Retinal pigment epithelial cell (primary cell): ENCODE measurements at regions not wholly inside any gene's neighbourhood (a gene's known extent, or its start where the extent isn't known, plus 50 kb on each side); places are given as distances from the start of the nearest gene placed in this dataset.

Experiments used
- DNase-seq: peaks from one replicate; pipeline ENCODE4 v3.0.0-alpha.2; 2010; ENCODE audit warnings: low read depth
- H3K4me3 ChIP-seq: 2 replicates; pipeline ENCODE4 v1.5.1; 2011; ENCODE audit warnings: mild to moderate bottlenecking, low read length, control low read depth, moderate library complexity
- CTCF ChIP-seq: conservative IDR thresholded peaks from 2 replicates; pipeline ENCODE4 v1.5.1; 2011; ENCODE audit warnings: low read depth, low read length, control low read depth, inconsistent platforms

- no peak for TF ChIP-seq CTCF
- no peak overlapping the region for H3K4me3 ChIP-seq
- DNase-seq: no peak
Observed at GRCh38 chr18:70523035-70523791, 234.4 kb downstream of the SOCS6 start.

- no peak for TF ChIP-seq CTCF
- DNase-seq: no peak
- no peak overlapping the region for H3K4me3 ChIP-seq
Observed at GRCh38 chr18:70522183-70522680, 233.4 kb downstream of the SOCS6 start.

- TF ChIP-seq CTCF: no peak
Observed at GRCh38 chr18:70520867-70521266, 232.0 kb downstream of the SOCS6 start.

GRCh38 chr18:70513502-70514171 is 224.8 kb downstream of the SOCS6 start:
- no peak for DNase-seq
- TF ChIP-seq CTCF: no peak
- no peak overlapping the region for H3K4me3 ChIP-seq

More at GRCh38 chr18:70520867-70521266, 232.0 kb downstream of the SOCS6 start:
- no peak for DNase-seq
- no peak overlapping the region for H3K4me3 ChIP-seq

- no peak for DNase-seq
- no peak for TF ChIP-seq CTCF
- no peak overlapping the region for H3K4me3 ChIP-seq
Observed at GRCh38 chr18:70507970-70508369, 219.1 kb downstream of the SOCS6 start.

- no peak for TF ChIP-seq CTCF
Observed at GRCh38 chr18:70506511-70506910, 217.7 kb downstream of the SOCS6 start.

More at GRCh38 chr18:70506511-70506910, 217.7 kb downstream of the SOCS6 start:
- no peak overlapping the region for H3K4me3 ChIP-seq
- DNase-seq: no peak
